Natural killer cell (primary cell): ENCODE measurements at regions not wholly inside any gene's neighbourhood (a gene's known extent, or its start where the extent isn't known, plus 50 kb on each side); places are given as distances from the start of the nearest gene placed in this dataset.

Experiments
- ATAC-seq, 3 donors: fragments of 150-1000 bp in 2 of 3; fragments of 200-7000 bp in 1 of 3; cut with Tn5 transposase; 1 replicate in 1 of 3; 2 replicates in 2 of 3; pipeline ENCODE4 v1.10.0; 2021; ENCODE audit warnings: mild to moderate bottlenecking in 2 of 3, moderate library complexity in 2 of 3
- DNase-seq, 2 donors: peaks; one replicate each; pipeline versions ENCODE4 v3.0.0 to v3.0.0-alpha.2; 2013 to 2021; ENCODE audit warnings: mixed read lengths in 1 of 2
- H3K27ac ChIP-seq: one replicate; pipeline ENCODE4 v1.5.1; 2013; ENCODE audit warnings: mild to moderate bottlenecking, low read length
- H3K27me3 ChIP-seq: one replicate; pipeline ENCODE4 v1.6.1; 2013; ENCODE audit warnings: low read length; ENCODE audit not compliant: control insufficient read depth, insufficient read depth
- H3K36me3 ChIP-seq: one replicate; pipeline ENCODE4 v1.6.1; 2013; ENCODE audit warnings: low read length; ENCODE audit not compliant: control insufficient read depth, insufficient read depth
- H3K4me1 ChIP-seq: one replicate; pipeline ENCODE4 v1.6.1; 2013; ENCODE audit warnings: low read length; ENCODE audit not compliant: control insufficient read depth, insufficient read depth
- H3K4me3 ChIP-seq: one replicate; pipeline ENCODE4 v1.5.1; 2013; ENCODE audit warnings: low read length
- H3K9me3 ChIP-seq: one replicate; pipeline ENCODE4 v1.6.1; 2013; ENCODE audit warnings: low read length; ENCODE audit not compliant: control insufficient read depth, insufficient read depth
- H3K27ac Mint-ChIP-seq, 2 donors: one replicate each; pipeline ENCODE4 v1.8.0; 2022; ENCODE audit warnings: mild to moderate bottlenecking in 2 of 2, mixed read lengths in 2 of 2, moderate library complexity in 1 of 2
- H3K27me3 Mint-ChIP-seq, 2 donors: one replicate each; pipeline ENCODE4 v1.8.0; 2022; ENCODE audit warnings: low read depth in 2 of 2, mixed read lengths in 2 of 2
- H3K36me3 Mint-ChIP-seq: one replicate; pipeline ENCODE4 v1.8.0; 2022; ENCODE audit warnings: mixed read lengths
- H3K4me1 Mint-ChIP-seq, 2 donors: one replicate each; pipeline ENCODE4 v1.8.0; 2022; ENCODE audit warnings: mixed read lengths in 2 of 2
- H3K4me3 Mint-ChIP-seq: one replicate; pipeline ENCODE4 v1.8.0; 2022; ENCODE audit warnings: mild to moderate bottlenecking, moderate library complexity, mixed read lengths
- H3K9me3 Mint-ChIP-seq, 2 donors: one replicate each; pipeline ENCODE4 v1.8.0; 2022; ENCODE audit warnings: mixed read lengths in 2 of 2
- WGBS: methylation state at CpG from one replicate; pipeline ENCODE4 v1.1.7; 2013; ENCODE audit warnings: missing lambda C conversion rate; ENCODE audit not compliant: insufficient coverage; 5-methylcytosine and 5-hydroxymethylcytosine counted together
- intact Hi-C: fragments of 100-400 bp; cut with micrococcal nuclease; formaldehyde crosslinking; loops from one replicate; pipeline ENCODE4 v1.14.2; 2022
- TF ChIP-seq, protein P1 (sequence below): fragments of 200-600 bp; IDR thresholded peaks from one replicate; pipeline ENCODE4 v1.8.0; 2022; ENCODE audit warnings: antibody characterized with exemption

DNA sequence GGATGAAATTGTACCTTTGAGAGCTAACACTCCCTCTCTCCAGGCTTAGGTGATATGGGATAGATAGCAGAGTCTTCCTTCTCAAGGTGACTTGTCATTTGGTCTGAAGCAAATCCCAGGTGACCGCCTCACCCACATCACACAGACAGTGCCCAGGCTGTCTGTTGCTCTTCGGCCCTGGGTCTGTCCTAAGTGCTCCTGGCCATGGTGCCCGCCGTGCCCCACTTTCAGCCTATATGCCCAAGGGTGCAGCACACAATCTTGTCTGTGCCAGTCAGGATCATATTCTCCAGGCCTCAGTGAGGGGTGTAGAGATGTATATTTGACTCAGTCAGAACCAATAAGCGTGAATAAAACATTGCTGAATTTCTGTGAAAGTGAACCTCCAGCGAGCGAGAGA, 326.8 kb downstream of the DYSF start:
- H3K27ac Mint-ChIP-seq = no peak overlapping the region
- ATAC-seq (no peak), DNase-seq (no peak)
- H3K27me3 Mint-ChIP-seq = peaks cover 0 to 12% of the 10 kb centered on the region in 2 donors
- TF ChIP-seq, protein P1, sequence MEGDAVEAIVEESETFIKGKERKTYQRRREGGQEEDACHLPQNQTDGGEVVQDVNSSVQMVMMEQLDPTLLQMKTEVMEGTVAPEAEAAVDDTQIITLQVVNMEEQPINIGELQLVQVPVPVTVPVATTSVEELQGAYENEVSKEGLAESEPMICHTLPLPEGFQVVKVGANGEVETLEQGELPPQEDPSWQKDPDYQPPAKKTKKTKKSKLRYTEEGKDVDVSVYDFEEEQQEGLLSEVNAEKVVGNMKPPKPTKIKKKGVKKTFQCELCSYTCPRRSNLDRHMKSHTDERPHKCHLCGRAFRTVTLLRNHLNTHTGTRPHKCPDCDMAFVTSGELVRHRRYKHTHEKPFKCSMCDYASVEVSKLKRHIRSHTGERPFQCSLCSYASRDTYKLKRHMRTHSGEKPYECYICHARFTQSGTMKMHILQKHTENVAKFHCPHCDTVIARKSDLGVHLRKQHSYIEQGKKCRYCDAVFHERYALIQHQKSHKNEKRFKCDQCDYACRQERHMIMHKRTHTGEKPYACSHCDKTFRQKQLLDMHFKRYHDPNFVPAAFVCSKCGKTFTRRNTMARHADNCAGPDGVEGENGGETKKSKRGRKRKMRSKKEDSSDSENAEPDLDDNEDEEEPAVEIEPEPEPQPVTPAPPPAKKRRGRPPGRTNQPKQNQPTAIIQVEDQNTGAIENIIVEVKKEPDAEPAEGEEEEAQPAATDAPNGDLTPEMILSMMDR = no peak
- Histone ChIP-seq H3K9me3 (no peaks in the 10 kb centered on the region), H3K4me3 (no peak overlapping the region), H3K27ac (no peak overlapping the region), H3K27me3 (no peaks in the 10 kb centered on the region), H3K4me1 (no peaks in the 10 kb centered on the region), H3K36me3 (no peaks in the 10 kb centered on the region)
- H3K36me3 Mint-ChIP-seq = no peaks in the 10 kb centered on the region
- no peaks in the 10 kb centered on the region for H3K9me3 Mint-ChIP-seq
- H3K4me3 Mint-ChIP-seq = no peak overlapping the region
- intact Hi-C loops = no loop called here
- WGBS = 80% methylated on average over 7 of the region's 7 CpGs
- H3K4me1 Mint-ChIP-seq = no peaks in the 10 kb centered on the region

DNA sequence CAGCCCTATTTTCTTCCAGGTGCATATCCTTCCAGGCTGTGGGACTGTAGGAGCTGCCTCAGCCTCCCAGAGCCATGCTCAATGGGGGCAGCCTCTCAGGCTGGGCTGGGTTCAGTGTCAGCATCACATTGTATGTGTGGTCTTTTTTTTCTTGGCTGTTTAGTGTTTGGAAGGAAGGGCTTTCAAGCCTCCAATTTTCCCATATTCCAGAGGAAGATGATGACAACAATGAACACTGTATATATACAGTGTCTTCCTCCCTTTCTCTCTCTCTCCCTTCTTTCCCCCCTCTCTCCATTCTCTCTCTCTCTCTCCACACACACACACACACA, 326.4 kb downstream of the DYSF start:
- H3K27me3 Mint-ChIP-seq = peaks cover 0 to 8% of the 10 kb centered on the region in 2 donors
- Histone ChIP-seq H3K36me3 (no peaks in the 10 kb centered on the region), H3K9me3 (no peaks in the 10 kb centered on the region), H3K27ac (no peak overlapping the region), H3K27me3 (no peaks in the 10 kb centered on the region), H3K4me3 (no peak overlapping the region), H3K4me1 (no peaks in the 10 kb centered on the region)
- DNase-seq (no peak), ATAC-seq (no peak)
- intact Hi-C loops = no loop called here
- TF ChIP-seq, protein P1 = no peak
- H3K4me3 Mint-ChIP-seq = no peak overlapping the region
- H3K27ac Mint-ChIP-seq = no peak overlapping the region
- no peaks in the 10 kb centered on the region for H3K4me1 Mint-ChIP-seq
- no peaks in the 10 kb centered on the region for H3K9me3 Mint-ChIP-seq
- H3K36me3 Mint-ChIP-seq = no peaks in the 10 kb centered on the region

DNA sequence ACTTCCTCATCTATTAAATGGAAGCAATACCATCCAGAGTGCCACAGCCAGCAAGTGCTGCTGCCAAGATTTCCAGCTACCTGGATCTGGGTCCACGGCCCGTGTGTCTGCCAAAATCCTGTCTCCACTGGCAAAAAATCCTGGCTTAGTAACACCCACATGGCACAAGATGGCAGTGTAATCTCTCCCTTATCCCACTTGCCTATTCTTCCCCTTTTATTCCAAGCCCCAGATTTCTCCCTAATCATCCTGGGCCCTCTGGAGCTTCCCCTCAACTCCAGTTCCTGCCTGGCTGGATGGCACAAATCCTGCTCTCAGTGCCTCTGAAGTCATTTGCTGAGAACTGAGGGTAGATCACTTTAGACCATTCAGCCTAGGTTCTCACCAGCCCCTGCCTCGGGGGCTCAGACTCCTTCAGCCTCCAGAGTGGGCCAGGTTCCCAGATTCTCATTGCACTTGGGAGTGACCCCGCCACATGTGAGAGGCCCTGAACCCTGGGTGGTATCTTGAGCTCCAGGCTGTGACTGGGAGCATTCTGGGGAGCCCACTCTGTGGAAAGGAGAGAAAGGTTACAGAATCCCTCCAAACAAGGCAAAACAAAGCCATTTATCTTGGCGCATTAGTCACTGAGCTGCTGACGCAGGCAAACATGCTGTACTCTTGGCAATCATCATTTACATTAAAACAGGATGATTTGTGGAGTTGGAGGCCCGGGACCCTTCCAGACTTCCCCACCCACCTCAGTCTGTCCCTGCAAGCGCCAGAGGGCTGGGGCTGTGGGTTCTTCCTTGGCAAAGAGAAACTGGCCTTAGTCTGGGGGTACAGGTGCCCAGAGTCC, 325.8 kb downstream of the DYSF start:
- Mint-ChIP-seq H3K4me3 (no peak overlapping the region), H3K36me3 (no peaks in the 10 kb centered on the region), H3K4me1 (no peaks in the 10 kb centered on the region), H3K27me3 (peaks cover 0 to 8% of the 10 kb centered on the region in 2 donors), H3K9me3 (no peaks in the 10 kb centered on the region), H3K27ac (no peak overlapping the region)
- no peak for DNase-seq
- WGBS = 72% methylated on average over 8 of the region's 8 CpGs
- Histone ChIP-seq H3K4me1 (no peaks in the 10 kb centered on the region), H3K27me3 (no peaks in the 10 kb centered on the region), H3K27ac (no peak overlapping the region), H3K9me3 (no peaks in the 10 kb centered on the region), H3K36me3 (no peaks in the 10 kb centered on the region), H3K4me3 (no peak overlapping the region)
- no peak for ATAC-seq
- intact Hi-C loops = no loop called here
- TF ChIP-seq, protein P1 = no peak

DNA sequence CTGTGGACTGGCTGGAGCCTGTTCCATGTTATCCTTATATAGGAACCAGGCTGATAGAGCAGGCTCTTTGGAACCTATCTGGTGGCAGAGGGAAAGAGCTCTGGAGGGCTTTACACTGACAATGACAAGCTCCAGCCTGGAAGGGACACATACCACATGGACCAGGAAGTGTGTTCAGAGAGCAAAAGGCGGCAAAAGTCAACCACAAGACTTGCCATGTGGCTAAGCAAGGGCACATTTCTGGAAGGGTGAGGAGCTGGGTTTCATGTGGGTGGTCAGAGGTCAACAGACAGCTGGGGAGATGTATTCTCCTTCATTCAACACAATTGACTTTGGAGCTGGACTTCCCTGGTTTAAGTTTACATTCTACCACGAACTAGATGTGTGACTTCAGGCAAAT, 325.2 kb downstream of the DYSF start:
- no peak overlapping the region for H3K4me3 Mint-ChIP-seq
- no peak overlapping the region for H3K4me3 ChIP-seq
- H3K36me3 ChIP-seq = no peaks in the 10 kb centered on the region
- no peaks in the 10 kb centered on the region for H3K36me3 Mint-ChIP-seq
- peaks cover 0 to 3% of the 10 kb centered on the region in 2 donors for H3K9me3 Mint-ChIP-seq
- DNase-seq (no peak), ATAC-seq (no peak)
- no peaks in the 10 kb centered on the region for H3K4me1 ChIP-seq
- no peak overlapping the region for H3K27ac ChIP-seq
- H3K4me1 Mint-ChIP-seq = no peaks in the 10 kb centered on the region
- H3K9me3 ChIP-seq = no peaks in the 10 kb centered on the region
- WGBS = 52% methylated on average over 2 of the region's 2 CpGs
- no peak overlapping the region for H3K27ac Mint-ChIP-seq
- no peaks in the 10 kb centered on the region for H3K27me3 ChIP-seq
- TF ChIP-seq, protein P1 = no peak
- intact Hi-C loops = no loop called here
- H3K27me3 Mint-ChIP-seq = peaks cover 6 to 12% of the 10 kb centered on the region in 2 donors
